GM18861 (cell line): ENCODE measurements at regions not wholly inside any gene's neighbourhood (a gene's known extent, or its start where the extent isn't known, plus 50 kb on each side); places are given as distances from the start of the nearest gene placed in this dataset.

ENCODE experiments used
- ATAC-seq: cut with Tn5 transposase; IDR thresholded peaks from one replicate; pipeline ENCODE4 v1.9.1; 2021; ENCODE audit not compliant: unreplicated experiment

DNA sequence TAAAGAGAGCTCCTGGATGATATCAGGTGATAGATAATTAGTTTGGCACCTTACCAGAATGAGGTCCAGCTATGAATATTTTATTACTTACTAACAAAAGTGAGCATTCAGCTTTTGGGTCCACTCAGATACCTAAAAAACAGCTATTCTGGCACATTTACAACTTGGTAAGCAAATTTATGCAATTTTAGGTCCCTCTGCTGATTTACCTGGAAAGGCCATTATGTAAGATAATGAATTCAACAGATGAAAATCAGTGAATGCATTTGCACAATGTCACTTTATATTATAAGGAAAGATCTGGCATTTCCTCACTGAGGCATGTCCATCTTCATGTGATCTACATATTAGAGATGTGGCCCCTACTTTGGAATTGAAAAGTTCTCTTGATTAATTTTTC lies 517.0 kb downstream of the SPRY1 start:
- ATAC-seq = no peak

DNA sequence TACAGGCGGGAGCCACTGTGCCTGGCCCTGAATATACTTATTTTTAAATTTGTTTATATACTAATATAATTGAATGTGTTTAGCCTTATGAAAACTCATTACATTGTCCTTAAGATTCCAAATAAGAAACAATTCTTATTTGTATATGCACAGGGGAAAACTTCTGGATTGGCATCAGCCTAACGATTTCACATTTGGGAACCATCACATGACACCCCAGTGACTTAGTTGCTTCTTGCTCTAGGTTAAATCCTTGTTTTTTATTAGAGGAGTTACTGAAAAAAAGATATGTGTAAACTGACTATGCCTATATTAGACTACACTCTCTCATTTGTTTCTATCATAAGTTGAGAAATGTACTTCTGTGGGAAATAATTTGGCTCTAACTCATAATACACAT lies 520.2 kb downstream of the SPRY1 start:
- ATAC-seq = no peak

DNA sequence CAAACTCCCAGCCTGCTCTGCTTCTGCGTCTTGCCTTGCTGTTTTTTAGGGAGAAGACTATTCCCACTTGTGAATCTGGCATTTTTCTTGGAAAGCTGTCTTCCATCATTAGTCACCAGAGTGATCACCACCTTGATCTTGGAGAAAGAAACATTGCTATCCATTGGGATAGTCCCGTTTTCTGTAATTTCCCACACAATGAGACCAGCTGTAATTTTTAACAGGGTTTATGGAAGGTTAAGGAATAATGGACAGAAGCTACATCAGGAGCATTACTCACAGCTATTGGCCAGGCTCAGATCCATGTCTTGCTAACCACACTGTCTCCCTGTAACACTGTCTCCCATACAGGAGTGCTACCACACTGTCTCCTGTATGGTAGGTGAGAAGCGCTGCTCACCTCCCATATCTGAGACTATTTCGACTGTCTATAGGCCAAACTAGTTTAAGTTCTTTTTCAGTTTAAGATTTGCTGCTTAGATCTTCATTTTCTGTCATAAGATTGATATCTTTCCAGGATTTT lies 523.0 kb downstream of the SPRY1 start:
- ATAC-seq = no peak

DNA sequence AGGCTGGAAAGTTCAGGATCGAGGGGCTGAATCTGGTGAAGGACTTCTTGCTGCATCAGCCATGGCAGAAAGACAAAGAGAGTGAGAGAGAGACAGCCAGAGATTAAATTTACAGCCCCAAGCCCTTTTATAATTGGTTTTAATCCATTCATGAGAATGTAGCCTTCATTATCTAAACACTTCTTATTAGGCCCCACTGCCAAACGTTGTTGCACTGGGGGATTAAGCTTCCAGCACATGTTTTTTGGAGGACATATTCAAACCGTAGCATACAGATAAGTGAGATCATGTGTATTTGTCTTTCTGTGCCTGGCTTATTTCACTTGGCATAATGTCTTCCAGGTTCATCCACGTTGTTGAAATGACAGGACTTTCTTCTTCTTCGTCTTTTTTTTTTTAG lies 524.7 kb downstream of the SPRY1 start:
- no peak for ATAC-seq

DNA sequence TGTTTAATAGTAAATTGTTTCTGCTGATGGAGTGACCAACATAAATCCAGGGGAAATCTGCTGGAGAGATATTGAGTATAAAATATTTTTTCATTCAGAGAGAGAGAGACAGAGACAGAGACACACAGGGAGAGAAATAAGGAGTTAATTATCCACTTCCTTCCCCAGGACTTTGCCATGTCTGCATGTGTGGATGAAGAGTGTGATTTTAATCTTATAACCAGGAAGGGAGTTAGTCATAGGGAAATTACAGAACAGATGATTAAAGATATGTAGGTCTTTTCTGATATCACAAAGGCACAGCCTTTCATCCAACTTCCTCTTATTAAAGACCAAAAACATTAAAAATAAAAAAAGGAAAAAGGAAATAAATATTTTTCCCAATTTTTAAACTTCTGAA lies 526.3 kb downstream of the SPRY1 start:
- ATAC-seq = no peak

DNA sequence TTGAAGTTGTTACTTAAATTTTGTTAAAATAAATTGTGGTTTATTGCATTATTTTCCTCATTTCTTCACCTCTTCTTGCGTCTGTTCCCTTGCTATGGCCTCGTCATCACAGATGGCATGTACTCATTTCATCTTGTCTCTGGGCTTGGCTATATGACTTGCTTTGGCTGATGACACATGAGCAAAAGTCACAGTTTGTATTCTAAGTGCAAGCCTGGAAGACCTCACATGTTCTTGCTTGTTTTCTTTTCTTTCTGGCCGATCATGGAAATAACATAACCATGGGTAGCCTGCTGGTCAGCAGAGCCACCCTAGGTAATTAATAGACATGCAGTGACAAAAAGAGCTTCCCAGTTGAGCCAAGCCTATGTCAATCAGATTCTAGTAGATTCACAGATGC lies 527.9 kb downstream of the SPRY1 start:
- ATAC-seq = no peak

DNA sequence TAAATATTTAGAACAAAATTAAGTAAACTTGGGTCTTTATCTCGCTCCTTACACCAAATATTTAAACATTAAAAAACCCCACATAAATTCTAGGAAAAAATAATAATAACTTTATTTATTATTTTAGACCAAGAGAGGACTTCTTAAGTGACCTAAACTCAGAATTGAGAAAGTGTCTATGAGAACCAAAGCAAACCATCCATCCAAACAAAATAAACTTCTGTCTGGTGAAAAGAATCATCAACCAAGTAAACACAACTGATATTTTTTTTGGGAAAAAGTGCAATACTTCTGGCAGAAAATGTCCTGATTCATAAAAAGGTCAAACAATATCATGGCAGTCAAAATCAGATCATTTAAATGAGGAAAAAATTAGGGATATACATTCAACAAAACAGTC lies 533.0 kb downstream of the SPRY1 start:
- ATAC-seq = no peak

DNA sequence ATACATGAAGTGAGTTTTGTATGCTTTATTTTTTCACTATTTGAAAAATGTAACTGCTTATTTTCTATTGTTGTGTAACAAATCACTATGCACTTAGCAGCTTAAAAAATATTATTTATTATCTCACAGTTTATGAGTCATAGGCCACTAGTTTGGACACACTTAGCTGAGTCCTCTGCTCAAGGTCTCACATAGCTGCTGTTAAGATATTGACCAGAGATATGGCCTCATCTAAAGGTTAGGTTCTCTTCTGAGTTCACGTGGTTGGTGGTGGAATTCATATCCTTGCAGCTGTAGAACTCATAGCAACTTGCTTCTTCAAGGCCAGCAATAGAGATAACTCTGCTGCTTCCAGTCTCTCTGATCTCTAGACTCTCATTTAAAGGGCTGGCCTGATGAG lies 534.4 kb downstream of the SPRY1 start:
- no peak for ATAC-seq

DNA sequence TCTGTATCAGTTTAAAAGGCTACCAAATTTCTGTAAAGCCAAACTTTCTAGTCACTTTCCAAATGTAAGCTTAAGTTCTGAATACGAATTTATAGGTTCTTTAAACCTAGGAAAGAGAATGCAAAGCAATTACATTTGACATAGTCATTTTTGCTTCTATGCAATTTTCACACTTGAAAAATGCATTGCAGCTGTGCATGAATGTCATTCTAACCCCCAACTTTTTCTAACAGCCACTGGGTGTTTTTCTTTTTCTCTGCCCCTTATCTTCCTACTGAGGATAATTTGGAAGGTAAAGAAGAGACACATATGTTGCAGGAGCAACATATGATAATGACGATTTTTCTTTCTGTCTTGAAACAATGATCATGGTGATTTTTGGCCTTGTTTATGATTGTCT lies 537.5 kb downstream of the SPRY1 start:
- no peak for ATAC-seq

DNA sequence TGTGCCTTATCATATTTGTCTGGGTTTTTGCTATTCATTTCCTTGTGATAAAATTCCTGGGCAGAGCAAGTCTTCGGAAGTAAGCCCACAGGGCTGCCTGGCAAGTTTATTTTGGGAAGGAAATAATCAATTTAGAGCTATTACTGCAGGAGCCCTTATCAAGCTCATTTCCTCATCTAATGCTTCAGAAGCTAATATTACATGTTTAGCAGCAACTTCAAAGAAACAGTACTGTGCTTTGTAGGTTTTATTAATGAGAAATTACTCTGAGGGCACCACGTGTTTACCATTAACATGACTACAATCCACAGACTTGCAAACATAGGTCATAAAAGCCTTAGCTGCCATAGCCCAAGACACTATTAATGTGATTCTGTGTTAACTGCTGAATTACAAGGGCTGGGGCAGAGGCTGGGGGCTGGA lies 540.0 kb downstream of the SPRY1 start:
- ATAC-seq = no peak

DNA sequence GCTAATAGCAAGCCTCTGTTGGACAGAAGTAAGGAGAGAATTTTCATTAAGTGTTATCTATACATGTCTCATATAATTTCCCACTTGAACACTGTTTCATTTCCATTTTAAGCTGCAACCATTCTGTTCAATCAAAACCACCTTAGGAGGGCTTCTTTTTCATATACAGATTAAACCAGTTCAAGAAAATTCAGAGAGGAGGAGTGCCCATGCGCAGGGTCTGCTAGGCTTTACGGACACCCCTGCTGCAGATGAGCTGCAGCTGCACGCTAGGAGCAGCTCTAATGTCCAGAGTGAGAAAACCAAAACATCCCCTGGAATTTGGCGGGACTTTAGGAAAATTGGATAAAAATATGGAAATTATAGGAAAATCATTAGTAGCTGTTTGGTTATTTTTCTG lies 541.0 kb downstream of the SPRY1 start:
- no peak for ATAC-seq

DNA sequence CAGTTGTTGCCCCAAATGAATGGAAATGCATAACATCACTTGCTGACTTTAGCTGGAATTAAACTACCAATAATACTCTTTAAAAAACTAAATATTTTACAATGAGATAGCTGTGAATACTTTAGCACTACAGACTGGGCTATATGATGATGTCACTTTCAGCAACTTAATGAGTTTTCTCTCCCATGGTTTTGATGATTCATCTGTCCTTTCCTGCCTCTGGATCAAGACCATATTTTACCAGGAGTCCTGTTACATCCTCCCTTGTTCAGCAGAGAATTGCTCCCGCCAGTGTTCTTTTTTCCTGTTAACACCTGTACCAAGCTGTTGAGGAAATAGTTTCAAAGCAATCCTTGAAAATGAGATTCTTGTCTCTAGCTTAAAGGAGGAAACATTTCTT lies 543.0 kb downstream of the SPRY1 start:
- ATAC-seq = no peak

DNA sequence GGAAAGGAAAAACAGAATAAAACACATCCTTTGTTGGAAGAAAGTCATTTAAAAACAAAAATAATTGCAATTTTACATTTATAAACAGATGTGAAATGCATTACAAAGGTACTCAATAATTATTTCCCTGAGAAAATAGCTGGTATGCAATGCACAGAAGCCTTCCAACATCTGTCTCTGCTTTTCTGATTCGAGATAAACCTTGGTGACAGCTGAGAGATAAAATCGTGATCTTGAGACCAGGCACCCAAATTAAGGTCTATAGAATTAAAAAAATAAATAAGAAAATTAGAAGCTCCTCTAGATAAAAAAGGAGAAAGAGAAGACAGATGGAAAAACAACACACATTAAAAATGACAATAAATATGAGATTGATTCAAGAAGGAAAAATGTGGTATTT lies 544.0 kb downstream of the SPRY1 start:
- ATAC-seq = no peak

DNA sequence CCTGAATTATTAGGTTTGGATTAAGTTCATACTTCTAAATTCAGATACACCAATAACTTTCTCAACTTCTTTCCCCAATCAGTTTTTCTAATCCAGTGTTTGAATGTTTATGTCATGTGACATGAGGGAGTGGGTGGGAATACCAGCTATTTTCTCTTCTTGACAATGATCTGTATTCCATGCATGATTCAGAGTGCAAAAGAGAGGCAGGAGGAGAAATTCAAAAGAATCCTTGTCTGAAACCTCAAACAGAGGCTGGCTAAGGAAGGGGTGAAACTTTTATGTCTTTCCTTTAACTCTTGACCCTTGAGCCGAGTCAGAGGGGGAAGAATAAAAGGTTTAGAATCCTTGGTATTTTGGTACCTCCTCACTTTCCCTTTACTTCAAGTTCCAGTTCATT lies 544.7 kb downstream of the SPRY1 start:
- no peak for ATAC-seq

DNA sequence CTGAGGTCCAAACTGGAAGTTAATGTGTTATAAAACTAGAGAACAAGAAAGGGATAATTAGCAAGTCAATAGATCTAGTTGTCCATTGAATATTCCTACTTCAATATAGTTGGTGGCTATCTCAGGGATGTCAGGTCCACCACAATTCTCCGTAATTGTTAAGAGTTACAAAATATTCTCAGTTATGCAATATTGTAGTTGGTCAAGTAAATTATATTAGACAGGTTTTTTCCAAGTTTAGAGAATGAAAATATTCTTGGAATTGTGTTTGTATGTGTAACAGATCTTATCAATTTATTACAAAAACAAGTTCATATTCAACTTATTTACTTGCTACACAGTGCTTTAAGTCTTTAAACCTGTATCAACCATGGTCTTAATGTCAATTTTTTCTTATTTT lies 547.4 kb downstream of the SPRY1 start:
- ATAC-seq = no peak

DNA sequence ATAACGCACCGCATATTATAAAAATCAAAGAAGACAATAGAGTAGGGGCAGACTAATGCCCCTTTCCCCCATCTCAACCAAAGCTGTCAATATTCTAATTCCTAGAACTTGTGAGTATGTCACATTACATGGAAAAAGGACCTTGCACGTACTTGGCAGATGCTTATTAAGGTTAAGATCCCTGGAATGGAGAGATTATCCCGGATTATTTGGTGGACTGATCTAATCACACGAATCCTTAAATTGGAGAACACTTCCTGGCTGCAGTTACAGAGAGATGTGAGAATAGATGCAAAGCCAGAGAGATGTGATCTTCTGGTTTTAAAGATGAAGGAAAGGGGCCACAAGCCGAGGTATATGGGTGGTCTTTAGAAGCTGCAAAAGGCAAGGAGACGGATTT lies 548.7 kb downstream of the SPRY1 start:
- no peak for ATAC-seq

DNA sequence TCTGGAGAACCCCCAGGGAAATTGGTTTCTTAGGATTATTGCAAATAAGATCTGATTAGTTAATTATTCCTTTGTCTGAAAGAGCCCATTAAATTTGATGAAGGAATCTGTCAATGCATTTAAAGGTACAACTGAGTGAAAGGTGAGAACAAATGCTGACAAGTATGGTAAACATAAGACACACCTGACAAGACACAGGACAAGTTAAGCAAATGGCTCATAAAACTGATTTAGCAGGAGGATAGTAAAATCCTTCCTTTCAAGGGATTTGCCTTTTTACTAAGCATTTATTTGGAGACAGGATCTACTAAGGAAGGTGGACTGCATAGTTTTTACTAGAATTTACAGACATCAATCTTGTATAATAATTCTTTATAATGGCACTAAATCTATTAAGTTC lies 553.9 kb downstream of the SPRY1 start:
- ATAC-seq = no peak

DNA sequence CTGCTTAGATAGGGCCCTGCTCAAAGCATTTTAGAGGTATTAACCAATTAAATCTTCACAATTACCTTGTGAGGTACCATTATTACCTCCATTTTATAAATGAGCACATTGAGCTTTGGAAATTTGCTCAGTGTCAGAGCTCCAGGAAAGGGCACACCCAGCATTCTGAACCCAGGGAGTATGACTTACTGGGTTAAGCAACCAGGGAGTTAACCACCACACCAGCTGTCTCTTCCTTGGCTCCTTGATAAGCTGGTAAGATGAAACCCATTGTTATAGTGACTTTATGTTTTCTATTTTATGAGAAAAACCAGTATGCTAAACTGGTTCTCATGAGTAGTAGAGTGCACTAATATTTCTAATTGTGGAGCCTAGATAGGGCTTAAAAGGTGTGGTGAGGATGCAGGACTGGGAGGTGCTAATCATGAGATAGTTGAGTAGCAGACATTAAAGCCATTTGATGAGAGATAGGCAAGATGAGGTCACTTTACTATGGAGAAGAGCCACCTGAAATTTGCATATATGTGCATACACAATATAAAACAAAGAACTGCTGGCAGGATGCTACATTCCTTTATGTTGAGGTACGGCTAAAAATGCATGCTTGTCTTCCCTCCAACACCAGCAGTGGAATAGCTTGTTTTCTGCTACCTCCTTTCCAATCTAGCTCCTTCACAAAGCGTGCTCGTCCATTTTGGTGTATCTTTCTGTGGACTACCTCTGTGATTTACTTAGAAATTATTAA lies 556.1 kb downstream of the SPRY1 start:
- ATAC-seq = no peak

DNA sequence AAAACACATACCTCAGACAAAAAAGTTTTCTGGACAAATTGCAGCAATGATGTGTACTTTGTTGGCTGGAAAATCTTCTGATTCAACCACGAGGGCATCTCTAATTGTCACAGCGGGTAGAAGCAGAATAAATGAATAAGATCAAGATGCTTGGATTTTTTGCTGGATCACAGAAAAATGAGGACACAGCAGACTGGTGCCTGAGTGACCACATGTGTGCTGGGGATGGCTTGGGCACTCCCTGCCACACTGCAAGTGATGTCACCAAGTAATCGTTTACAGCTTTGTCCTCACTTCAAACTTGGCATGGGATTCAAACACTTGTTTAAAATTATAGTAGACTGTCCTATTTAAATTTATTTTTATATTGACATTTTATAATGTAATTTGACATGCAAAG lies 557.0 kb downstream of the SPRY1 start:
- ATAC-seq = no peak

DNA sequence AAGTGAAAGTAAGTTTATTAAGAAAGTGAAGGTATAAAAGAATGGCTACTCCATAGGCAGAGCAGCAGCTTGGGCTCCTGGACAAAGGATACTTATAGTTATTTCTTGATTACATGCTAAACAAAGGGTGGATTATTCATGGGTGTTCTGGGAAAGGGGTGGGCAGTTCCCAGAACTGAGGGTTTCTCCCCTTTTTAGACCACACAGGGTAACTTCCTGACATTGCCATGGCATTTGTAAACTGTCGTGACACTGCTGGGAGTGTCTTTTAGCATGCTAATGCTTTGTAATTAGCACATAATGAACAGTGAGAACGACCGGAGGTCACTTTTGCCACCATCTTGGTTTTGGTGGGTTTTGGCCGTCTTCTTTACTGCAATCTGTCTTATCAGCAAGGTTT lies 557.6 kb downstream of the SPRY1 start:
- no peak for ATAC-seq

DNA sequence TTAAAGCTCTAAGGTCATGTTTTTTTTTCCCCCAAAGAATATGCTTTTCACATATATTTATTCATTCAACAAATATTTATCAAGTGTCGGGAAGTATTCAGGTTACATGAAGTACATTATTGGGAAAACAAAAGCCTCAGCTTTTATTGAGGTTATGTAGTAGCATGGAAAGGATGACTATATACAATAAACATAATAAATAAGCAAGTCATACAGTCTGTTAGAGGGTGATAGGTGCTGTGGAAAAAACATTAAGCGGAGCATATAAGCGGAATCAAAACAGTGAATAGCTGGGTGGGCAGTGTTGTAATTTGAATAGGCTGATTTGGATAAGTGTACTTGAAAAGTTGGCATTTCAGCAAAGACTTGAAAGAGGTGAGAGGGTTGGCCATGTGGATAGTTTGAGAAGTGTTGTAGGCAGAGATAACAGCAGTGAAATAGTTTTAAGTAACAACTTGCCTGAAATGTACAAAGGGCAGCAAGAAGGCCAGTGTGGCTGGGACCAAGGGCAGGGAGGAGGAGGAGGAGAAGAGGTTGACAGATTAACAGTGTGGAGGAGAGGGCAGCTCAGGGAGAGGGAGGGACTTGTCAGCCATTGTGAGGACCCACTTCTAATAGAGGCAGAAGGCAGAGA lies 558.7 kb downstream of the SPRY1 start:
- ATAC-seq = no peak

DNA sequence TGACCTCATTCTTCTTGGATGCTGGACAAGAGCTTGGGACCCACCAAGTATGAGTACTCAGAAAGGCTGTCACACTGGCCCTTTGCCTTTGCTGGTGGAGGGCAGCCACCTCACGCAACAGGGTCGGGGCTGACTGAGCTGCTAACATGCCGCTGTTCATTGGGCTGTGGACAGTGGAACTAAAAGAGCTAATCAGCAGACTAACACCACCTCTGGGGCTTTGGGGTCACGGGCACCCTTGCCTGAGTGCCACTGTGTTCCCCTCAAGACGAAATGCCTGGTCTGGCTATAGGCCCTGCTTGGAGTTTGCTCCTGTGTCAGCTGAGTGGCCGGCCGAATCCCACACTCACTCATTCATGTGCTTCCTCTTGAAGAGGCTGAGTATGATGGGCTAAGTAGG lies 559.6 kb downstream of the SPRY1 start:
- ATAC-seq = no peak
